Endometrium (tissue), 2 donors: ENCODE measurements at regions not wholly inside any gene's neighbourhood (a gene's known extent, or its start where the extent isn't known, plus 50 kb on each side); places are given as distances from the start of the nearest gene placed in this dataset.
"Not testable (repeated sequence)": the region's sequence is repeated elsewhere in the genome, so short reads cannot be mapped to it uniquely, and the experiment has no call there.

Source experiments
- FAIRE-seq: peaks from 2 replicates; lab custom pipeline; 2012; peaks lifted over from hg19 to GRCh38; lab: Jason Lieb, UNC
- donor health status: control.
- donor health status: control.

- no peak for FAIRE-seq
These were observed 215.3 kb downstream of the ANKRD30B start for GRCh38 chr18:14963246-14963645.

DNA sequence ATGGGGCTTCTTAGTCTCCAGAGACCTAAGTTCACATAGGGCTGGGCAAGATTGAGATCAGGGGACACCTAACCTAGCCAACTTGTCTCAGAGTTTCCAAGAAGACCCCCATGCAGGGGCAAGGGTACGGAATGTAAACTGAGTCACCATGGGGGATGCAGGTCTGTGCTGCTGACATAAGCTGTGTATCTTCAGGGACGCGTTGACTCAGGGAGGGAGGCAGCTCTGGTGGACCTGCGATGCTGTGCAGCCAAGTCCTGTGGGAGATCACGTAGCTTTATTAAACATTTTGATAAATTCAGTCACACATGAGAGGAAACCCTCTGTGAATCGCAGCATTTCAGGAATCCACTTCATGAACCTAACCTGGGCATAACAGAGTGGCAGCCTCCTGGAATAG, 216.0 kb downstream of the ANKRD30B start:
- no peak for FAIRE-seq

DNA sequence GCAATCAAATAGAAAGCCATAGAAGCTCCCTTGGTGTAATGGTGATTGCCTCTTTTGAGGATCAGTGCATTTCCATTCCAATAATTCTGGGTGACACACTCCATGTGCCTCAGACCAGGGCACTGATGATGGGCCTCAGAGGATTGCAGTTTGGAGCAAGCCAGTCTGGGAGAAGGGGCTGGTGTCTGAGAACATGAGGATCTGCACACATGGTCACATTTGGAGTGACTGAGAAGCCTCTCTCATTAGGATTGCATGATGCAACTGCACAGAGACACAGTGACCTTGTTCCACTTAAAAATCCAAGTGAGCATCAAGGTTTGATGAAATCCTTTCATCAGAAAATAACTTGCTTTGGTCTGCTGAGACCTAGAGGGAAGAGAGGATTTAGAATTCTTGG, 216.4 kb downstream of the ANKRD30B start:
- FAIRE-seq: no peak

DNA sequence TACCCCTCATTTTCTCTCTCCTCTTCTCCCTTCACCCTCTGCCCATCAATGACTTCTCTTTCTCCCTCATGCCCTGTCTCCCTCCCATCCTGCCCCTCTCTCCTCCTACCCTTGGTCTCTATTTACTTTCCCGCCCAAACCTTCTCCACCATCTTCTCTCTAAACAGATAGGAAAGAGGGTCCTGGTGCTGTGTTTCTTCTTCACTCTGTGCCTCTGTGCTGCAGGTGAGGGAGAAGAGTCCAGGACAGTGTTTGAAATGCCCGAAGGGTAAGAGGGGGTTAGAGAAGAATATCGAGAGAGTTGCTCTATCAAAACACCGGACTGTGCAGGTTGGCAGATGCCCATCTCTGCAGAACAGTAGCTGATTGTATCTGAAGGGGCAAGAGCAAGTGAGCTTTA, 217.0 kb downstream of the ANKRD30B start:
- not testable (repeated sequence) for FAIRE-seq

- no peak for FAIRE-seq
These were observed 217.6 kb downstream of the ANKRD30B start for GRCh38 chr18:14965553-14965952.

GRCh38 chr18:14967246-14967645, 219.3 kb downstream of the ANKRD30B start:
- not testable (repeated sequence) for FAIRE-seq

- FAIRE-seq: no peak
These were observed 221.5 kb downstream of the ANKRD30B start for GRCh38 chr18:14969500-14969899.

- FAIRE-seq: no peak
These were observed 222.1 kb downstream of the ANKRD30B start for GRCh38 chr18:14970027-14970426.

DNA sequence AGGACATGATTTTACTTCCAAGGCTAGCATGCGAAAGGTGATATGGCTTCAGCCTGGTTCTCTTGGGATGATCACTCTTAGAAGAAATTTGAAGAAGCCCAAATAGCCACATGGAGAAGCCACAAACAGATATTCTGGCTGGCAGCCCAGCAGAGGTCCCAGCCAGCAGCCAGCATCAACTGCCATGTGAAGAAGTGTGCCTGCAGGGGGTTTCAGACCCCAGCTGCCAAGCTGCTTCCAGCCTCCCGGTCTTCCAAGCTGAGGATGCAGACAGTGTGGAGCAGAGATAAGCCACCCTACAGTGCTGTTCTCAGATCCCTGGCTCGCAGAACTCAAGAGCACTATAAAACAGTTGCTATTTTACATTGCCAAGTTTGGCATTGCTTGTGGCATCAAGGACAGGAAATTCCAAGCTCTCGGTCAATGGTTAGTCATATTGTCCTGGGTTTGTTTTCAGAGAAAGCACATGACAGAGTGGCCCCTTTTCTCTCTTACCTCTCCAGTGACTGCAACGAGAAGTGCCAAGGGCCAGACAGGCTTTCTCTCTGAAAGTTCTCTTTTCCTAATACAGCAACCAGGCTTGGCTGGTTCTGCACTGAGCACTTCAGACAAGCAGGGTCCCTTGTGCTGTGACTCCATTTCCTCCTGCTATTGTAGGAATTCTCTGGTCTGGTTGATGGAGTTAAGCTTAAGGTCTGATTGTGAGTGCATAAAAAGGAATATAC, 223.7 kb downstream of the ANKRD30B start:
- no peak for FAIRE-seq

- FAIRE-seq: not testable (repeated sequence)
These were observed 225.4 kb downstream of the ANKRD30B start for GRCh38 chr18:14973421-14973820.

GRCh38 chr18:14974088-14974487, 226.1 kb downstream of the ANKRD30B start:
- FAIRE-seq: no peak

DNA sequence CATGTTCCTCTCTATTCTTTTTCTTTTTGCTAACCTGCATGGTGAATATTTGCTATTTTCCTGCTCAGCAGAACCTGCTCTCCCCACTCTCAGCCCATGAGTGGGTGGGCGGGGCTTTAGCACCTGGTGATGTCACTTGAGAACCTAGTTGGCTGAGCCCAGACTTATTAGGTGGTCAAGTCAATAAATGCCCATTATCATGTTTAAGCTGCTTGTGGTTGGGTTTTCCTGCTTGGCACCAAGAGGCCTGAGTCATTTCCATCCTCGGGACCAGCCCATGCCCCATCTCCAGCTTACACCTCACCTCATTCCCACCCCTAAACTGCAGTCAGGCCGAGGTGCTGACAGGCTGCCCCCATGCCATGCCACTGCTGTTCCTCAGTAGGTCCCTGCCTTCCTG, 226.6 kb downstream of the ANKRD30B start:
- no peak for FAIRE-seq

GRCh38 chr18:14975431-14975830, 227.5 kb downstream of the ANKRD30B start:
- no peak for FAIRE-seq

GRCh38 chr18:14976736-14977430, 228.9 kb downstream of the ANKRD30B start:
- FAIRE-seq: no peak

DNA sequence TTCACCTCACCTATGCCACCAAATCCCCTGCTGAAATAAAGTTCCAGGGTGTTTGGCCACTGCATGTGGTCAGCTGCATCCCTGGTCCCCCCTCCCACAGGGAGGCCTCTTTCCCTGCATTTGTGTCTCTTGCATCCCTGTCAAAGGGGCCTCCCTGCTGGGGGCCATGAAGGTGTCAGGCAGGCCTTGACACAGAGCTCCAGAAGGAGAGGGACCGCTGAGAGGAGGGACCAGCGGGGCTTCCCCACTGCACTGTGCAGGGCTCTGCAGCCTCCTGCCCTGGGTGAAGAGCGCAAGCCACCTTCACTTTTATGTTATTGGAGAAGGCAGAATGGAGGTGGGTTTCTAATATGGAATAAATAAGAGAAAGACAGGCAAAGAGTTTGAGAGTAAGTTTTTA, 230.2 kb downstream of the ANKRD30B start:
- no peak for FAIRE-seq

DNA sequence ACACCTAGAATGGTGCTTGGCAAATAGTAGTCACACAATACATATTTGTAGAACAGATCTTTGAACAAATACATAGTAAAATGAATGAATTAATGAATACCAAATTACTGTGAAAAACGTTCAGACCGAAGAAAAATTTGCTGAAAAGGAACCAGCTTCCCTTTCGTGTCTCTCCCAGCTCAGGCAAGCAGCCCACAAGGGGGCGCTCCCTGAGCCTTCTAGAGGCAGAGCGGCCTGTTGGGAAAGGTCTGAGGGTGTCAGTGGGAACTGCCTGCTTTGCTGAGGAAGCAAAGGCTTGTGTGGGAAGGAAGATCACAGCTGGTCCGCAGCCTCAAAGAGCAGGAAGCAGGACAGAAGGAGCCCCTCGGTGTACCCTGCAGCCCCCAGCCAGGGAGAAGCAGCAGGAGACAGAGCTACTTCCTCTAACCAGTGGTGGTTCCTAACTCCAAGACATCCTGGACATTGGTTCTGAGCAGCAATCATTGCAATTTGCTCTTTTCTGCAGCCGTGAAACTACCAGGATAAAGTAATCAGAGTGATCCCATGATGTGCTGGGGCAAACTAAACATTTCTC, 231.1 kb downstream of the ANKRD30B start:
- no peak for FAIRE-seq

DNA sequence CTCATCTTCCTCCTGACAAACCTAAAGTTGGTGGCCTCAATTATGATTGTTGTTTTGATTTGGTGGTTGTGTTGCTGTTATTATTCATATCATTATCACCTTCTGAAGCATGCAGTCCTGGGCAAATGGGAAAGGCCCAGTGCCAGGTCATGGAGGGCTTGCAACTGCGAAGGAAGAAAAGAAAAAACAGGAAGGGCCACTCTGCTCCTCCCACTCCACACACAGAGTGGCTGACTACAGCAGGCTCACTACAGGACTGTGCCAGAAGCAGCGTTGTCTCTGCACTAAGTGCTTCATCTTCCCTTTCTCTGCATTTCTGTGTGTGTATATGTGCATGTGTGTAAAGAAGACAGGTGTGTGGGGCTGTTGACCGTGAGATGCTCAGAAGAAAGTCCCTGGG, 231.9 kb downstream of the ANKRD30B start:
- FAIRE-seq: no peak

GRCh38 chr18:14984531-14984930, 236.6 kb downstream of the ANKRD30B start:
- not testable (repeated sequence) for FAIRE-seq

DNA sequence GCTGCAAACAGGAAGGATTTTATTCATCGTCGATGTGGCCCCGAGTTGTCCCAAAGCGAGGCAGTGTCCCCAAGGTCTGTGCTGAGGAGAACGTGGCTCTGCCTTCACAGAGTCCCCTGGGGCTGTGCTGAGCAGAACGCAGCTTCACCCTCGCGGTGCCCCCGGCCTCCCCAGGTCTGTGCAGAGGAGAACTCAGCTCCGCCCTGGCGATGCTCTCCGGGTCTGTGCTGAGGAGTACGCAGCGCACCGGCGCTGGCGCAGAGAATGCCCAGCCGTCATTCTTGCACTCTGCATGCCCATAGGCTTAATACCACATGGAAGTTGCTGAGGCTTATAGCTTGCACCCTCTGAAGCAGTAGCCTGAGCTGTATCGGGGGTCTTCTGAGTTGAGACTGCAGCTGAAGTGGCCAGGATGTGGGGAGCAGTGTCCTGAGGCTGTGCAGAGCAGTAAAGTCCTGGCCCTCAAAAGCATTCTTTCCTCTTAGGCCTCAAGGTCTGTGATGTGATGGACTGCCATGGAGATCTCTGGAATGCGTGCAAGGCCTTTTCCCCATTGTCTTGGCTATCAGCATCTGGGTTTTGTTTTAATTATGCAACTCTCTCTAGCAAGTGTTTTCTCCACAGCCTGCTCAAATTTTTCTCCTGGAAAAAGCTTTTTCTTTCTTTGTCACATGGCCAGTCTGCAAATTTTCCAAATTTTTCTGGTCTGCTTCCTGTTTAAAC, 237.5 kb downstream of the ANKRD30B start:
- FAIRE-seq: not testable (repeated sequence)

DNA sequence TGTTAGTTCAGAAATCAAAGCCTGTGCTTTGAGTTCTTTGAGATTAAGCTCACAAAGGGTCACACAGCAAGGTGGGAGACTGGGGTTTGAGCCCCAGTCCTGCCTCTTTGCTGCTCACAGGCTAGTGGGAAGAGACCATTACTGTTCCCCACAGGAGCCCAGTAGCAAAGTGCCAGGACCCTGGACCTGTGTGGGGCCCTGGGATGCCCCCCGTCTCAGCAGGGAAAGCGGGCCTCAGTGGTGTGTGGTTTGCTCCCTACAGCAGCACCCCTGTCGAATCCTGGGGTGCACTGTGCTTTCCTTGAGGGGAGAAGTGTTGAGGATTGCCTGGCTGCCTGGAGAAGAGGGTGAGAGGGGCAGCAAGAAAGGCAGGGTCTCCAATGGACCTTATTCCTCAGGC, 239.4 kb downstream of the ANKRD30B start:
- FAIRE-seq: not testable (repeated sequence)

GRCh38 chr18:14987960-14988710, 240.2 kb downstream of the ANKRD30B start:
- not testable (repeated sequence) for FAIRE-seq

GRCh38 chr18:14989569-14989968, 241.6 kb downstream of the ANKRD30B start:
- FAIRE-seq: not testable (repeated sequence)
